Right lobe of liver (tissue), 4 donors: ENCODE measurements at regions not wholly inside any gene's neighbourhood (a gene's known extent, or its start where the extent isn't known, plus 50 kb on each side); places are given as distances from the start of the nearest gene placed in this dataset.

Experiments used
- CTCF ChIP-seq, 4 donors: fragments of 200-600 bp in 3 of 4; fragments of 450-650 bp in 1 of 4; IDR thresholded peaks; one replicate each; pipeline versions ENCODE4 v1.5.1 to v1.8.0; 2016 to 2022; ENCODE audit warnings: antibody characterized with exemption in 4 of 4, mild to moderate bottlenecking in 2 of 4
- POLR2A ChIP-seq: fragments of 450-650 bp; IDR thresholded peaks from one replicate; pipeline ENCODE4 v1.6.1; 2017; ENCODE audit warnings: antibody characterized with exemption, mild to moderate bottlenecking
- donor health status: DM: no; HTN: no; CAD: no.
- donor health status: DM: no; HTN: no; CAD: no.
- donor health status: DM: no; HTN: yes; CAD: no.

GRCh38 chr6:8352335-8352965 is 82.9 kb downstream of the SLC35B3 start:
- no peak for TF ChIP-seq CTCF (IDR thresholded peaks at IDR 0.05)
- TF ChIP-seq POLR2A: no peak
